ENCODE measurements at regions not wholly inside any gene's neighbourhood (a gene's known extent, or its start where the extent isn't known, plus 50 kb on each side); places are given as distances from the start of the nearest gene placed in this dataset.
A peak's percentile ranks its signal among the peaks of the same experiment; 100 is the strongest.
"Not testable (repeated sequence)": the region's sequence is repeated elsewhere in the genome, so short reads cannot be mapped to it uniquely, and the experiment has no call there.

- DNase-seq (ENCODE audit: low read depth in 2 of 2) = no peak
Measured at GRCh38 chr6:28658475-28659249, 133.0 kb downstream of the GPX5 start.

- no peak for DNase-seq (ENCODE audit: low read depth in 2 of 2)
Measured at GRCh38 chr6:28659250-28659566, 133.5 kb downstream of the GPX5 start.

GRCh38 chr6:28661097-28661713 is 135.5 kb downstream of the GPX5 start:
- DNase-seq (ENCODE audit: low read depth in 2 of 2) = no peak

- DNase-seq (ENCODE audit: low read depth in 2 of 2) = no peak
Measured at GRCh38 chr6:28664870-28665396, 139.3 kb downstream of the GPX5 start.

GRCh38 chr6:28673417-28673786 is 147.7 kb downstream of the GPX5 start:
- no peak for DNase-seq (ENCODE audit: low read depth in 2 of 2)

- DNase-seq (ENCODE audit: low read depth in 2 of 2) = no peak
Measured at GRCh38 chr6:28673787-28674671, 148.3 kb downstream of the GPX5 start.

GRCh38 chr6:28675600-28675999 is 149.9 kb downstream of the GPX5 start:
- no peak for DNase-seq (ENCODE audit: low read depth in 2 of 2)

- DNase-seq (ENCODE audit: low read depth in 2 of 2) = no peak
Measured at GRCh38 chr6:28682542-28682941, 156.9 kb downstream of the GPX5 start.

- DNase-seq (ENCODE audit: low read depth in 2 of 2) = not testable (repeated sequence)
Measured at GRCh38 chr6:28682956-28683685, 157.4 kb downstream of the GPX5 start.

- DNase-seq (ENCODE audit: low read depth in 2 of 2) = no peak
Measured at GRCh38 chr6:28683945-28684538, 158.4 kb downstream of the GPX5 start.

GRCh38 chr6:28685960-28686359 is 160.3 kb downstream of the GPX5 start:
- DNase-seq (ENCODE audit: low read depth in 2 of 2) = not testable (repeated sequence)

- DNase-seq (ENCODE audit: low read depth in 2 of 2) = peak; percentile 5 to 10
Measured at GRCh38 chr6:28686446-28687027, 160.9 kb downstream of the GPX5 start.

GRCh38 chr6:28687309-28687981 is 161.8 kb downstream of the GPX5 start:
- DNase-seq (ENCODE audit: low read depth in 2 of 2) = not testable (repeated sequence)

GRCh38 chr6:28691991-28692390 is 166.3 kb downstream of the GPX5 start:
- not testable (repeated sequence) for DNase-seq (ENCODE audit: low read depth in 2 of 2)

- DNase-seq (ENCODE audit: low read depth in 2 of 2) = no peak
Measured at GRCh38 chr6:28693033-28693750, 167.5 kb downstream of the GPX5 start.

GRCh38 chr6:28693751-28694443 is 168.2 kb downstream of the GPX5 start:
- no peak for DNase-seq (ENCODE audit: low read depth in 2 of 2)

- no peak for DNase-seq (ENCODE audit: low read depth in 2 of 2)
Measured at GRCh38 chr6:28695715-28696114, 170.0 kb downstream of the GPX5 start.

GRCh38 chr6:28696167-28696566 is 170.5 kb downstream of the GPX5 start:
- DNase-seq (ENCODE audit: low read depth in 2 of 2) = no peak

- DNase-seq (ENCODE audit: low read depth in 2 of 2) = no peak
Measured at GRCh38 chr6:28696682-28697081, 171.0 kb downstream of the GPX5 start.
